AG09309 (cell line): ENCODE measurements at regions not wholly inside any gene's neighbourhood (a gene's known extent, or its start where the extent isn't known, plus 50 kb on each side); places are given as distances from the start of the nearest gene placed in this dataset.
"Not testable (repeated sequence)": the region's sequence is repeated elsewhere in the genome, so short reads cannot be mapped to it uniquely, and the experiment has no call there.

Experiments
- DNase-seq: peaks from one replicate; pipeline ENCODE4 v3.0.0-alpha.2; 2010; ENCODE audit warnings: low read depth
- H3K4me3 ChIP-seq: 2 replicates; pipeline ENCODE4 v1.5.1; 2011; ENCODE audit warnings: mild to moderate bottlenecking, low read depth, low read length, moderate library complexity; ENCODE audit not compliant: control insufficient read depth
- TF ChIP-seq, protein P1 (sequence below): IDR thresholded peaks from 2 replicates; pipeline ENCODE4 v1.5.1; 2011; ENCODE audit warnings: mild to moderate bottlenecking, low read depth, low read length, inconsistent platforms; ENCODE audit not compliant: insufficient read depth, control insufficient read depth; ENCODE audit errors: missing control alignments

DNA sequence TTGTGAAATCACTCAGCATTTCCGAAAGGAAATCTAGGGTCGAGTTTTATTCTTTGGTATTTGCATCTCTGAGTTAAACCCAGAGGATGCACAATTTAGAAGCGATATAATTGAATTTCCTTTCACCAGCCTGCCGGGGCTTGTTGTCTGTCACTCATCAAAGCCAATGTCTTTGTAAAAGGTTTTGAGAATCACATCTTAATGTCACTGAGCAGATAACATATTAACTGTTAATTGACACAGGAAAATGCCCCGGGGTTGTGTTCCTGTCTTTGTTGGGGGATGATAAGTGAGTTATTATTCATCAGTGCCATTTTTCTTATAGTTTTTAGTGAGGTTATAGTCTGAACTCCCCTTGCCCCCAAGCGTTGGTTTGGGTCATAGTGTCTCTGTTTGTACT is 73.4 kb downstream of the DUSP6 start:
- H3K4me3 ChIP-seq, result no peak overlapping the region
- DNase-seq, result no peak
- TF ChIP-seq, protein P1, sequence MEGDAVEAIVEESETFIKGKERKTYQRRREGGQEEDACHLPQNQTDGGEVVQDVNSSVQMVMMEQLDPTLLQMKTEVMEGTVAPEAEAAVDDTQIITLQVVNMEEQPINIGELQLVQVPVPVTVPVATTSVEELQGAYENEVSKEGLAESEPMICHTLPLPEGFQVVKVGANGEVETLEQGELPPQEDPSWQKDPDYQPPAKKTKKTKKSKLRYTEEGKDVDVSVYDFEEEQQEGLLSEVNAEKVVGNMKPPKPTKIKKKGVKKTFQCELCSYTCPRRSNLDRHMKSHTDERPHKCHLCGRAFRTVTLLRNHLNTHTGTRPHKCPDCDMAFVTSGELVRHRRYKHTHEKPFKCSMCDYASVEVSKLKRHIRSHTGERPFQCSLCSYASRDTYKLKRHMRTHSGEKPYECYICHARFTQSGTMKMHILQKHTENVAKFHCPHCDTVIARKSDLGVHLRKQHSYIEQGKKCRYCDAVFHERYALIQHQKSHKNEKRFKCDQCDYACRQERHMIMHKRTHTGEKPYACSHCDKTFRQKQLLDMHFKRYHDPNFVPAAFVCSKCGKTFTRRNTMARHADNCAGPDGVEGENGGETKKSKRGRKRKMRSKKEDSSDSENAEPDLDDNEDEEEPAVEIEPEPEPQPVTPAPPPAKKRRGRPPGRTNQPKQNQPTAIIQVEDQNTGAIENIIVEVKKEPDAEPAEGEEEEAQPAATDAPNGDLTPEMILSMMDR, result no peak

DNA sequence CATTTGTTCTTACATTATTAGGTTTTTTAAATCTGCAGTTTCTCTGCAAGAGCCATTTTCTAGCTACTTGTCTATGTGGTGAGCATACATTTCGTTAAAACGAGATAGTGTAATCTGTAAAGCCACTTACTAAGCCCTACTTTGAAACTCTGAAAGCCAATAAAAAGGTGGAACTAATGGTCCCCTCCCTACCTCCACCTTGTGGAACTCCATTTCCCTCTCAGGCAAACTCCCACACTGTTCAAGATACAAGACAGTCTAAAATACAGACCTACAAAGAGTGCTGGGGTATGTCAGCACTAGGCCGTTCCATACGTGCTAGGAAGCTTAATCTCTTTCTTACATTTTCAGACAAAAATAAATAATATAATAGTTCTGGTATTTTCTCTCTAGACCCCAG is 74.1 kb downstream of the DUSP6 start:
- H3K4me3 ChIP-seq, result no peak overlapping the region
- no peak for DNase-seq
- TF ChIP-seq, protein P1, result no peak

DNA sequence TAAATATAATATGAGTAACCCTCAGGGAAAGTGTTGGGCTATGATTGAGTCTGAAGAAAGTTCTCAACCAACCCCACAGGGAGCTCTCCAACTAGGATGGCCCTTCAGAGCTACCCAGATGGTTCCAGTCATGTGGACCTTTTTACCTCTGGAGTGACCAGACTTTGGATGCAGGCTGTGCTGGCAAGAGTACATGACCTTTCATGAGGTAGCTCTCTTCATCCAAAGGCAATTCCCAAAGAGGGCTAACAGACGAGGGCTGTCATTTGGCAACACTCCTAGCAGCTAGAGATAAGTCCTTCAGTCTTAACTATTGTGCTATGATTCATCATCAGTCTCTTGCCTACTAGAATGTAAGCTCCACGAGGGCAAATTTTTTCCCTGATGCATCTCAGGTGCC is 75.4 kb downstream of the DUSP6 start:
- H3K4me3 ChIP-seq, result no peak overlapping the region
- TF ChIP-seq, protein P1, result no peak
- no peak for DNase-seq

DNA sequence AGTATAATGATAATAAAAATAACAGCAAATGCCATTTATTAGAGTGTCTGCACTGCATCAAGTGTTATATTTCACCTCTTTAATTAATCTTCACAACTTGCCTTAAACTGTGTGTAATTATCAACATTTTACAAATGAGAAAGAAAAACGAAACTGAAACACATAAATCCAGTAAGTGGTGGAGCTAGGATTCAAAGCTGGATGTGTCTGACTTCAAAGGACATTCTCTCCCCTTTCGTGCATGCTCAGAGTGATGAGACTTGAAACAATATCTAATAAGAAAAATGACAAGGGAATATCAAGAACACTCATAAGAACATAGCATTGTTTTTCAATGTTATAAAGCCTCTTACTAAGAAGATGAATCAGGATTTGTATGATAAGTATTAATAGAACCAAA is 78.8 kb downstream of the DUSP6 start:
- H3K4me3 ChIP-seq, result no peak overlapping the region
- TF ChIP-seq, protein P1, result no peak
- no peak for DNase-seq

DNA sequence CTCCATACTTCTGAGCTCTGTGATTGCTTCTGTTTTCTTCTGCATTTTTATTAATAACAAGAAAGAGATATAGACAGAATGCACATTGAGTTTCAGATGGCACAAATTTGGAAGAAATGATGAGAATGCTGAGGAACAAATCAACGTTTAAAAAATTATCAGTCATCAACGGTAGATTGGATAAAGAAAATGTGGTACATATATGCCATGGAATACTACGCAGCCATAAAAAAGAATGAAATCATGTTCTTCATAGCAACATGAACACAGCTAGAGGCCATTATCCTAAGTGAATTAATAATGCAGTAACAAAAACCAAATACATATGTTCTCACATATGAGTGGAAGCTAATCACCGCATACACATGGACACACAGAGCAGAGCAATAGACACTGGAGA is 81.8 kb downstream of the DUSP6 start:
- no peak for DNase-seq
- TF ChIP-seq, protein P1, result no peak
- no peak overlapping the region for H3K4me3 ChIP-seq

DNA sequence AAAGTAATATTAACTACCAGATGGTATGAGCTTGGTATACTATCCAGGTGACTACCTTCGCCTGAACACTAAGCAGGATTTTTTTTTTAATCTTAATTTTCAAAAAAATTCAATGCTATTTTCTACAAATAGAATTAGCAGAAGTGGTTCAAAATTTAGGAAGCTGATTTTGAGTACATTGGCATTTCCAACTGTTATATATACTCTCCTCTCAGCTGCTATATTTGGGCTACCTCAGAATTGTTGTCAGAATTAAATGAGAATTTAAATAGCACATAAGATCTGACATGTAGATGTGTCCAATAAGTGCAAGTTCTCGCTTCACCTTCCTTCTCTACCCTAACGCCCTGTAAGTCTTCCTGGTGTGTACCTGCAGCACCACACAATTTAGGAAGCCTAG is 83.1 kb downstream of the DUSP6 start:
- DNase-seq, result no peak
- no peak overlapping the region for H3K4me3 ChIP-seq
- TF ChIP-seq, protein P1, result no peak

DNA sequence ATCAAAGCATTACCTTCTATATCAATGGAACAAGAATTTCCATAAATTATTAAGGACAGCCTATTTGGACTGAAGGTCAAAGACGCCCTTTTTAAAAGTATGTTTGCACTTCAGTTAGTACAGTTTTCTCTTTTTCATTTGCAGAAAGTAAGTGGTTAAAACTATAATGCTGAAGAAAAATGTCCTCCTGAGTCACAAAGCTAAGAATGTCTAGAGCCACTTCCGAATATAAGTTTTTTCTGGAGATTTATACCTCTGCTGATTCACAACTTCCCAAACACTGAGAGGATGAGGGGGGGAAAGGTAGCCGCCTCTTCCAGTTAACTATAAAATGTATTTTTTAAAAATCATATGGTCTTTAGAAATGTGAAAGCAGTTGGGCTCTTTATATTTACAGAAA is 84.9 kb downstream of the DUSP6 start:
- no peak overlapping the region for H3K4me3 ChIP-seq
- DNase-seq, result no peak
- TF ChIP-seq, protein P1, result no peak

DNA sequence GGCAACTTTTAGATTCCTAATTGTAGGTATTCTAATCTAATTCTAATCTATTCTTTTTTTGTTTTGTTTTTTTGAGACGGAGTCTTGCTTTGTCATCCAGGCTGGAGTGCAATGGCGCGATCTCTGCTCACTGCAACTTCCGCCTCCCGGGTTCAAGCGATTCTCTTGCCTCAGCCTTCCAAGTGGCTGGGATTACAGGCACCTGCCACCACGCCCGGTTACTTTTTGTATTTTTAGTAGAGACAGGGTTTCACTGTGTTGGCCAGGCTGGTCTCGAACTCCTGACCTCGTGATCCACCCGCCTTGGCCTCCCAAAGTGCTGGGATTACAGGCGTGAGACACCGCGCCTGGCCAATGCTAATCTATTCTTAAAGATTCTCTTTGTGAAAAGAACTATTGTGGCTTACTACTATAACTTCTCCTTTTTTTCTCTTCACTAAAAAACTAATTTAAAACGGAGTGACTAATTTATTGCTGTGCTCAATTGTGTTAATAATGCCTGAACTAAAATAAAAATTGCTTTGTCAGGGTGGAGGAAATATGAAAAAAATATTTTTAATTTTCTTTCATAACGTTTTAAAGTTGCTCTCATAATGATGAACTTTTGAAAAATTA is 85.6 kb downstream of the DUSP6 start:
- not testable (repeated sequence) for DNase-seq

More for the DNA sequence above, 85.6 kb downstream of the DUSP6 start:
- not testable (repeated sequence) for H3K4me3 ChIP-seq
